Activated CD8-positive, alpha-beta T cell treated with anti-CD3 and anti-CD28 coated beads, Interleukin-2, amount 10 ng/mL, durations not matched to agents 7 days and 5 days (primary cell): ENCODE measurements at regions not wholly inside any gene's neighbourhood (a gene's known extent, or its start where the extent isn't known, plus 50 kb on each side); places are given as distances from the start of the nearest gene placed in this dataset.

ENCODE experiments used
- ATAC-seq: fragments of 150-1000 bp; cut with Tn5 transposase; one replicate; pipeline ENCODE4 v1.10.0; 2021; ENCODE audit warnings: moderate library complexity
- CTCF ChIA-PET: fragments of 350-600 bp; sonication (Branson Sonifier 250); formaldehyde crosslinking; loops from one replicate; lab custom pipeline; 2021; ENCODE audit warnings: antibody characterized with exemption; lab: Charles Lee
- POLR2A ChIA-PET: fragments of 350-600 bp; sonication (Branson Sonifier 250); formaldehyde crosslinking; loops from one replicate; lab custom pipeline; 2021; ENCODE audit warnings: antibody characterized with exemption; lab: Charles Lee
- DNase-seq: peaks from one replicate; pipeline ENCODE4 v3.0.0-alpha.2; 2020
- H3K27ac Mint-ChIP-seq: one replicate; pipeline ENCODE4 v1.8.0; 2021; ENCODE audit warnings: mild to moderate bottlenecking, mixed read lengths
- H3K27me3 Mint-ChIP-seq: one replicate; pipeline ENCODE4 v1.8.0; 2021; ENCODE audit warnings: low read depth, mixed read lengths
- H3K36me3 Mint-ChIP-seq: one replicate; pipeline ENCODE4 v1.8.0; 2021; ENCODE audit warnings: low read depth, mixed read lengths
- H3K4me1 Mint-ChIP-seq: one replicate; pipeline ENCODE4 v1.8.0; 2021; ENCODE audit warnings: low read depth, mixed read lengths
- H3K4me3 Mint-ChIP-seq: one replicate; pipeline ENCODE4 v1.8.0; 2021; ENCODE audit warnings: mild to moderate bottlenecking, mixed read lengths
- H3K9me3 Mint-ChIP-seq: one replicate; pipeline ENCODE4 v1.8.0; 2022; ENCODE audit warnings: mixed read lengths; ENCODE audit not compliant: insufficient read depth

GRCh38 chr2:133673305-133673905, 105.1 kb upstream of the NCKAP5 start:
- POLR2A ChIA-PET, result no interaction called here
- ATAC-seq (no peak), DNase-seq (no peak)
- H3K27ac Mint-ChIP-seq, result no peak overlapping the region
- H3K36me3 Mint-ChIP-seq, result no peaks in the 10 kb centered on the region
- no peaks in the 10 kb centered on the region for H3K9me3 Mint-ChIP-seq
- H3K27me3 Mint-ChIP-seq, result peaks cover 7% of the 10 kb centered on the region
- no peaks in the 10 kb centered on the region for H3K4me1 Mint-ChIP-seq
- CTCF ChIA-PET, result no interaction called here
- H3K4me3 Mint-ChIP-seq, result no peak overlapping the region

- no peak for DNase-seq
- Mint-ChIP-seq H3K36me3 (no peaks in the 10 kb centered on the region), H3K27me3 (peaks cover 7% of the 10 kb centered on the region), H3K9me3 (no peaks in the 10 kb centered on the region), H3K27ac (no peak overlapping the region), H3K4me3 (no peak overlapping the region), H3K4me1 (no peaks in the 10 kb centered on the region)
- ChIA-PET POLR2A (no interaction called here), CTCF (no interaction called here)
- no peak for ATAC-seq
These were observed 105.8 kb upstream of the NCKAP5 start for GRCh38 chr2:133674066-133674432.

DNA sequence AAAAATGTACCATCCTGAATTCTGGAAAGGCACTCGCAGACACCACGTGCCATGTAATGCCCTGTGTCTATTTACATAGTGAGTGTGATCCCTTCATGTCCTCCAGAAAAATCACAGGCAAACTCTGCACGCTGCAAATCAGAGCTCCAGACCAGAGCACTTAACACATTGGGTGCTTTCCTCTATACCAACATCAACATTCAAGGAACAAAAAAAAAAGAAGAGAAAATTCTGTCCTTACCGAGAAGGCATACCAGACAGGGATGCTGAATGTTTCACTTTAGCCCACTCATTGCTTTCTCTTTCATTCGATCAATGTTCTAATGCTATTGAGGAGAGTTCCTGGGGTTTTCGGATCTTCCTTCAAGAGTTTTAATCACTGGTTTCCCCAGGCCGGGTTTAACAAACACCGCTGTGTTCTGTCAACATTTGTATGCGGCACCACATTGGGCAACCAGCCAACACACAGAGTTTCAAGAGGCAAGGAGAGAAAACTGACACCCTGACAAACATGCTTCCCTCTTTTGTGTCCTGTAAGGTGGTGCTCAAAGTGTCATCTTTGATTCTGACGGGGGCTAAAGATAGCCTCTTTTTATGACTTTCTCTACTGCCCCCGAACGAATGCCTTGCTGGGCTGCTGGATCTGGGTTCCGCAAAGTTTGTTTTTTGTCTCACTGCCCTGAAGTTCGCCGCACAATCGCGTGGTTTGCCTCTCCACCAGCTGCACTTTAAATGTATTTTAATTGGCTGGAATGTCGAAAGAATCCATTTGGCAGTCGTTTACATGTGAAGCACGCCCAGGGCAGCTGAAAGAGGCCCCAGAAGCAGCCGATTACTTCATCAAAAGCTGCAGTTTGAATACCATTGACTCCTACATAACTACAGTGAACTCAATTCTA, 106.4 kb upstream of the NCKAP5 start:
- peaks cover 7% of the 10 kb centered on the region for H3K27me3 Mint-ChIP-seq
- H3K4me1 Mint-ChIP-seq, result no peaks in the 10 kb centered on the region
- ChIA-PET CTCF (no interaction called here), POLR2A (no interaction called here)
- ATAC-seq (no peak), DNase-seq (no peak)
- H3K36me3 Mint-ChIP-seq, result no peaks in the 10 kb centered on the region
- no peak overlapping the region for H3K27ac Mint-ChIP-seq
- no peak overlapping the region for H3K4me3 Mint-ChIP-seq
- no peaks in the 10 kb centered on the region for H3K9me3 Mint-ChIP-seq

DNA sequence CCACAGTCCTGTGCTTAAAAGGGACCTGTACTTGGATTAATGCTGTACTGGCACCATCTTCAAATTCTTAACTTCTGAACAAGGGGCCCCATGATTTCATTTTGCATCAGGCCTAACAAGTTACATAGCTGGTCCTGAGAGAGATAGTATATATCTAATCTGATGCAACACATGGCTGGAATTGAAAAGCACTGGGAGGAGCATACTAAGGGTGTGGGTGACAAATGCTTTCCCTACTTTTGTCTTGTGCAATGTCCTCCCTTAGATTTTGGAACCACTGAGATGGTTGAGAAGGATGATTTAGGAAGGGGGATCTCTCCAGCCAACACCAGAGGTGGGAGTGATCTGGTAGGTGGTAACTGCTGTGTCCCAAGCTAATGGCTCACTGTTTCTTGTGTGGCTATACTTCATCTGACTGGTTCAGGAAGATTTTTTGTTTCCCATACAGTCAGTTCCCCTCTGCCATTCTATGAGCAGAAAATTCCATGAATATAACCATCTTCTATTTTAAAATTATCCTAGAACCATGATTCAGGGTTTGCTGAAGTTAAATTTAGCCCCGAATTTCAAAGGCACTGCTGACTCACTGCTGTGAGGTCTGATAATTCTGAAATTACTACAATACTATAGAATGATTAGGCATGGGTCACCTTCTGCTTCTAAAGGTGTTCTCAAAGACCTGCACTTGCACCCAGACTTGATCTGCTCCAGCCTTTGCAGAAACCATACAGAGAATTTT, 108.3 kb upstream of the NCKAP5 start:
- no peaks in the 10 kb centered on the region for H3K9me3 Mint-ChIP-seq

GRCh38 chr2:133680343-133681049, 112.2 kb upstream of the NCKAP5 start:
- ChIA-PET CTCF (no interaction called here), POLR2A (no interaction called here)
- Mint-ChIP-seq H3K27ac (no peak overlapping the region), H3K27me3 (peaks cover 1% of the 10 kb centered on the region), H3K4me3 (no peak overlapping the region), H3K4me1 (no peaks in the 10 kb centered on the region), H3K9me3 (no peaks in the 10 kb centered on the region), H3K36me3 (no peaks in the 10 kb centered on the region)
- ATAC-seq, result no peak
- no peak for DNase-seq

More for the DNA sequence above, 108.3 kb upstream of the NCKAP5 start:
- Mint-ChIP-seq H3K4me1 (no peaks in the 10 kb centered on the region), H3K4me3 (no peak overlapping the region), H3K27ac (no peak overlapping the region), H3K36me3 (no peaks in the 10 kb centered on the region), H3K27me3 (peaks cover 7% of the 10 kb centered on the region)
- ChIA-PET CTCF (no interaction called here), POLR2A (no interaction called here)
- ATAC-seq (no peak), DNase-seq (no peak)

- no peak for DNase-seq
- POLR2A ChIA-PET, result no interaction called here
These were observed 114.1 kb upstream of the NCKAP5 start for GRCh38 chr2:133682347-133682746.

GRCh38 chr2:133682906-133683305, 114.6 kb upstream of the NCKAP5 start:
- POLR2A ChIA-PET, result no interaction called here
- Mint-ChIP-seq H3K4me3 (no peak overlapping the region), H3K27me3 (no peaks in the 10 kb centered on the region), H3K9me3 (no peaks in the 10 kb centered on the region), H3K4me1 (no peaks in the 10 kb centered on the region), H3K27ac (no peak overlapping the region), H3K36me3 (no peaks in the 10 kb centered on the region)
- DNase-seq (no peak), ATAC-seq (no peak)
- CTCF ChIA-PET, result no interaction called here

More at GRCh38 chr2:133682347-133682746, 114.1 kb upstream of the NCKAP5 start:
- H3K9me3 Mint-ChIP-seq, result no peaks in the 10 kb centered on the region
- CTCF ChIA-PET, result no interaction called here
- H3K27ac Mint-ChIP-seq, result no peak overlapping the region
- H3K4me1 Mint-ChIP-seq, result no peaks in the 10 kb centered on the region
- no peaks in the 10 kb centered on the region for H3K27me3 Mint-ChIP-seq
- ATAC-seq, result no peak
- H3K36me3 Mint-ChIP-seq, result no peaks in the 10 kb centered on the region
- no peak overlapping the region for H3K4me3 Mint-ChIP-seq

- CTCF ChIA-PET, result no interaction called here
These were observed 117.5 kb upstream of the NCKAP5 start for GRCh38 chr2:133685636-133686215.

GRCh38 chr2:133690780-133691179, 122.5 kb upstream of the NCKAP5 start:
- DNase-seq (no peak), ATAC-seq (no peak)
- Mint-ChIP-seq H3K27me3 (no peaks in the 10 kb centered on the region), H3K36me3 (no peaks in the 10 kb centered on the region), H3K27ac (no peak overlapping the region), H3K9me3 (no peaks in the 10 kb centered on the region), H3K4me1 (no peaks in the 10 kb centered on the region), H3K4me3 (no peak overlapping the region)
- CTCF ChIA-PET, result no interaction called here
- POLR2A ChIA-PET, result no interaction called here

More at GRCh38 chr2:133685636-133686215, 117.5 kb upstream of the NCKAP5 start:
- Mint-ChIP-seq H3K9me3 (no peaks in the 10 kb centered on the region), H3K4me1 (no peaks in the 10 kb centered on the region), H3K36me3 (no peaks in the 10 kb centered on the region), H3K4me3 (no peak overlapping the region), H3K27me3 (no peaks in the 10 kb centered on the region), H3K27ac (no peak overlapping the region)
- DNase-seq (no peak), ATAC-seq (no peak)
- POLR2A ChIA-PET, result no interaction called here

GRCh38 chr2:133691336-133691735, 123.1 kb upstream of the NCKAP5 start:
- ChIA-PET CTCF (no interaction called here), POLR2A (no interaction called here)
- H3K4me3 Mint-ChIP-seq, result no peak overlapping the region
- H3K27me3 Mint-ChIP-seq, result no peaks in the 10 kb centered on the region
- H3K4me1 Mint-ChIP-seq, result no peaks in the 10 kb centered on the region
- no peak for ATAC-seq
- no peaks in the 10 kb centered on the region for H3K9me3 Mint-ChIP-seq
- no peak for DNase-seq
- H3K36me3 Mint-ChIP-seq, result no peaks in the 10 kb centered on the region
- no peak overlapping the region for H3K27ac Mint-ChIP-seq

DNA sequence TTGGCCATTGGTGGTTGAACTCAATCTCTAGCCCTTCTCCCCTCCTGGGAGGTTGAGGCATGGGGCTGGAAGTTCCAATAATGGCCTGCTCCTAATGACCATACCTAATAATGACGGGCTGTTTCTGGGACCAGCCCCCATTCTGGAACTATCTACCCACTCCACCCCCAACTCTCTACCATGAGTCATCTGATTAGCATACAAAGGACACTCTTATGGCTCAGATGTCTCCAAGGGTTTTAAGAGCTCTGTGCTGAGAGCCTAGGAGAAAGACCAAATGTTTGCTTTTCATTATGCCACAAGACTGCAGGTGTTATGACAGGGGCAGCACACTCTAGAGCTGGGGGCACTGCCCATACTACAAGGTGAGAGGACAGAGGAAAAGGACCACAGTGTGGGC, 137.0 kb upstream of the NCKAP5 start:
- POLR2A ChIA-PET, result no interaction called here
- H3K9me3 Mint-ChIP-seq, result no peaks in the 10 kb centered on the region
- CTCF ChIA-PET, result no interaction called here
- H3K4me1 Mint-ChIP-seq, result no peaks in the 10 kb centered on the region
- H3K4me3 Mint-ChIP-seq, result no peak overlapping the region
- ATAC-seq (no peak), DNase-seq (no peak)
- no peaks in the 10 kb centered on the region for H3K36me3 Mint-ChIP-seq
- H3K27me3 Mint-ChIP-seq, result no peaks in the 10 kb centered on the region
- no peak overlapping the region for H3K27ac Mint-ChIP-seq
